GM23248 (cell line): ENCODE measurements at regions not wholly inside any gene's neighbourhood (a gene's known extent, or its start where the extent isn't known, plus 50 kb on each side); places are given as distances from the start of the nearest gene placed in this dataset.

Experiments used
- EZH2 ChIP-seq: fragments of 200-600 bp; sonication (generic); IDR thresholded peaks from 2 replicates; pipeline ENCODE4 v1.6.1; 2018; ENCODE audit warnings: antibody characterized with exemption, mild to moderate bottlenecking; ENCODE audit not compliant: insufficient read depth, poor library complexity, severe bottlenecking
- EZH2phosphoT487 ChIP-seq: fragments of 200-600 bp; sonication (generic); IDR thresholded peaks from 2 replicates; pipeline ENCODE4 v1.6.1; 2018; ENCODE audit warnings: antibody characterized with exemption, moderate library complexity, mild to moderate bottlenecking, low read depth; ENCODE audit not compliant: insufficient read depth

DNA sequence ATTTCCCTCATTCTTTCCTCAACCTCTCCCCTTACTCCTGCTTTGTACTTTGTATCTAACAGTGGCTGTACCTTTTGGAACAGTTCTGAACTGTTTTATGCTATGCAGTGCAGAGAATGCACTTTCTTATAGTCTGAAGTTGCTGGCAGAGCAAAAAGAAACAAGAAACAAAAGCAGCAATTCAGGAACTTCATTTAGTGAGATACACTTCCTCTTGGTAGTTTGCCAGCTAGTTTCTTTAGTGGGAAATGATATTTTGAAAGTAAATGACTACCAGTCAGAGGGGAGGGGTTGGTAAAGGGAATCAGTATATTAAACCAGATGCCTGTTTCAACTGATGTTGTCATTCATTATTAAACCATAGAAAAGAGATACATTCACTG, 55.0 kb upstream of the CHD2 start:
- no peak for TF ChIP-seq EZH2
- no peak for TF ChIP-seq EZH2phosphoT487
